NCI-H1694 treated with DMSO at 0.1 percent for 48 hours (cell line): ENCODE measurements at regions not wholly inside any gene's neighbourhood (a gene's known extent, or its start where the extent isn't known, plus 50 kb on each side); places are given as distances from the start of the nearest gene placed in this dataset.

Experiments
- DNase-seq: peaks from one replicate; lab custom pipeline; 2025; lab: John Stamatoyannopoulos, UW

GRCh38 chr15:62579842-62580241 lies 414.8 kb upstream of the C2CD4B start:
- DNase-seq = no peak

DNA sequence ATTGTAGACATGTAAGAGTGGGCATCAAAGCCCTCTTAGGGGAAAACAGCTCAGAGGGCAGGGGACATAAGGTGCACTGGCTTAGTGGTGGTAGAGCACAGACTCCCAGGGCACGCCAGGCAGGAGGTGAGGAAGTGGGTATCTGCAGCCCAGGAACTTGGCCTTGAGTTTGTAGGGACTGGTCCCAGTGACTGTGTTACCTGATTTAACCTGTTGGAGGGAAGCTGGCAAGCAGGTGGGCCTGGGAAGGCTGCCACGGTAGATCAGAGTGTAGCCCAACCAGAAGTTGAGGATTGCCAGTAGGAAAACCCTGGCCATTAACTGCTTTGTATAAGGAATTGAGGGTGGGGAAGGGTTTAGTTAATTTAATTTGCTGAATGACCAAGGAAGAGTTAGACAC lies 417.5 kb upstream of the C2CD4B start:
- DNase-seq = no peak

DNA sequence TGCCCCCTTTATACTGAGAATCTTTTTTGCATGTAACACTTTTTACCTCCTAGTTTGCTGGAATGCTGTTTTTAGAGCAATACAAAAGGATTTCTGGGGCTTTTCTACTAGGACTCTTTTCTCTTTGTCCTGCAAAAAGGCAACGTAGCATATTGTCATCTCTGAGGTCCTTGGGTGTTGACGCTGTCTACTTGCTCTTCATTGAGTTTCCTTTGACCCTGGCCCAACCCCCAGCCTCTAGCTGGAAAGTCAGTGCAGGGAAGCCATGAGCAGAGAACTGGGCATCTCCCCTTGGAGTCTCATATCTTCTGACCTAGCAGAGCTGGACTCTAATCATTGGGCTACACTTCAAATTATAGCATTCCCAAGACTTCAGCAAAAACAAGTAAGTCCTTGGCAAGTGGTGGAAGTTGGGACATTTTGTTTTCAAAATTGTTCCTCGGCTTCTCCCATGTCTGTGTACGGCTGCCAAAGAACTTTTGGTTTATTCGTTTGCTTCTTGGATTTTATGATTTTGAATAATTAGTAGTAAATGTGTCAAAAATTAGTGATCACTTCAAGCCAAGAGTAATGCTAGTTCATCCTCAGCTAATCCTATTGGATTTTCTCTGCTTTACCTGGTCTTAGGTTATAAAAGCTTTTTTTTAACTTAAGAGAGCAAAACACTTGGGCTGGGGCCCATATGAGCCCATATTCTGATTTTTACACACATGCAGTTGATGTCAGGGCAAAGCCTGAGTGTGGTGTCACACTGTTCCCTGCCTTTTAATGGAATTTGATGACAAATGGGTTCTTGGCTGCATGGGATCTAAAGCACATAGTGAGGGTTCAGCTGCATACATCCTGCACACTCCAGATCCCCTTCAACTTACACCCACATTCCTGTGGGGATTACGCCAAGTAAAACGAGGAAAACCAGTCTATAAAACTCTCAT lies 419.5 kb upstream of the C2CD4B start:
- no peak for DNase-seq

DNA sequence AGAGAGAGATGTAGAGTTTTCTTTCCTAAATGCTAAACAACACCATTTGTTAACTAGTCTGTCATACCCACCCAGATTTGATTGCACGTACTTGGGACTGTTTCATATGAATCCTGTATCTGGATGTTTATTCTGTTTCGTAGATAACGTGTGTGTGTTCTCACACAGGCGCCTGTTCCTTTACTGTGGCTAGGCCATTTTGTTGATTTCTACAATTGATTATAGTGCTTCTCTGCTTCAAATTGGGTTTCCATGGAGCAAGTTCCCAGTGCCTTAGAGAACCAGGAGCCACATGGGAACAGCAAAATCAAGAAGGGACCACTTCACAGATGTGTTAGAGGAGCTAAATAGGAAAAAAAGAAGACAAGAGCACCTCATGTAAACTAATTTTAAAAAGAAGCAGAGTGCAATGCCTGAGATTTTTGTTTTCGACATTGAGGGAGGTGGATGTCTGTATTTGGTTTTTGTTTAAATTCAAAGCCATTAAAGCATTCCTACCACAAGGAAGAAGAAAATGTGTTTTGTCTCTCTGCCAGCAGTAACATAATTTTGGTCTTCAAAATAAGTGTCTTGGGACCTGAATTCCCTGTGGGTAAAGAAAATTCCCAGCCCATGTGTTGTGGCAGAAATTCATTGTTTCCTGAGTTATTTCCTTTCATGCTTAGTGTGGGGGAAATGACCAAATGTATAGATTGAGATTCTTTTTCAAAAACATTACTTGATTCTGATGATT lies 424.0 kb upstream of the C2CD4B start:
- DNase-seq = no peak

DNA sequence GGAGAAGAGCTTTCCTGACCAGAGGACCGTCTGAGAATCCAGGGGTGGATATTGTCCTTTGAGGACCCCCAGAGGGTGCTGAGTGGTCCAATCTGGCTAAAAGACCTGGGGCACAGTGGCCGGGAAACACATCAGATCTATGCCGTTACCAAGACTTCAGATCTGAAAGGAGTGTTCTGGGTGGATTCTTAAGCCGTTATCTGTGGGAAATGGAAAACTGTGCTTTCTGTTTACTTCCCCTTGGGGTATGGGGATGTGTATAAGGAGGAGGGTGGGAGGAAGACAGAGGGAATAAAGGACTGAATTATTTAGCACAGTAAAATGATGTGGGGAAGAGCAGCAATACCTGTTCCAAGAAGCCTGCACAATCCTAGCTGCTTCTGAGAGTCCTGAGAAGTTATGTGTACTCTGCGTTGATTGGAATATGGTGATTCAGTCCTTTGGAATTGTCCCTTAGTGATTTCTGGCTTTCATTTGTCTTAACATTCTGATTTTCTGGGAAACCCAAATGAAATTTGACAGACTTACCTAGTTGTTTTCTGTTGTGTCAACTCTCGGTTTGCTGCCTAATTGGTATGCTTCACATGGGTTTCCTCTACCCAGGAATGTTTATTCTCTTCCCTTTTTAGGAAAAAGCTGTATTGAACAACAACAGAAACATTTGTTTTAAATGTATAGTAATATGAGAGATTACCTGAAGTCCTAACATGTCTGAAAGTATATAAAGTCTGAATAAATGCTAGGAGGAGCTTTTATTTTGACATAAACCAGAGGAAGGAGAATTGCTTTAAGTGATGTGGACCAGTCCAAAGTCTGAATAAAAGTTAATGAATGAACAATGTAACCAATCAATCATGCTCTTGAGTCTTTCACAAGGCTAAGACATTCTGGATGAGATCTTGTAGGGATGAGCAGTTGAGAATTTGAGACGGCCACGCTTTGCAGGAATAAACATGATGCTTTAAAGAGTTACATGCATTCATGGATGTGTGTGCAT lies 427.1 kb upstream of the C2CD4B start:
- no peak for DNase-seq

- DNase-seq = no peak
These were observed 427.8 kb upstream of the C2CD4B start for GRCh38 chr15:62592920-62593319.

GRCh38 chr15:62593681-62594399 lies 428.8 kb upstream of the C2CD4B start:
- no peak for DNase-seq

DNA sequence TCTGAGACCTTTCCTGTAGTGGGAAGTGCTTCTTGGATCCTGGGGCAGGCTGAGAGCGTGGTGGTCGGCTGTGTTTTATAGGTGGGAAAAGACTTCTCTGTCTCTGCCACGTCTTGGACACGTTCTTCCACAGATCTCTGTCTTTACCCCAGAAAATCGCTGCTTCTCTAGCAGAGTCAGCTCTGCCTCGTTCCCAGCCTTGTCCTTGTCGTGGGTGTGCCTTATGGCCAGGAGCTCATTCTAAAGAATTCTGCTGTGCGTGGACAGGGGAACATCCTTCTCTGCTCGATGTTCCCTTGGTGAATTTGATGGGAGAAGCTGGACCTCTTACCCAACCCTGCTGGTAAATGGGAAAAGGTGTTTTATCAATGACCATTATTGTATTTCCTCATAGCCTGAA lies 433.1 kb upstream of the C2CD4B start:
- DNase-seq = no peak

DNA sequence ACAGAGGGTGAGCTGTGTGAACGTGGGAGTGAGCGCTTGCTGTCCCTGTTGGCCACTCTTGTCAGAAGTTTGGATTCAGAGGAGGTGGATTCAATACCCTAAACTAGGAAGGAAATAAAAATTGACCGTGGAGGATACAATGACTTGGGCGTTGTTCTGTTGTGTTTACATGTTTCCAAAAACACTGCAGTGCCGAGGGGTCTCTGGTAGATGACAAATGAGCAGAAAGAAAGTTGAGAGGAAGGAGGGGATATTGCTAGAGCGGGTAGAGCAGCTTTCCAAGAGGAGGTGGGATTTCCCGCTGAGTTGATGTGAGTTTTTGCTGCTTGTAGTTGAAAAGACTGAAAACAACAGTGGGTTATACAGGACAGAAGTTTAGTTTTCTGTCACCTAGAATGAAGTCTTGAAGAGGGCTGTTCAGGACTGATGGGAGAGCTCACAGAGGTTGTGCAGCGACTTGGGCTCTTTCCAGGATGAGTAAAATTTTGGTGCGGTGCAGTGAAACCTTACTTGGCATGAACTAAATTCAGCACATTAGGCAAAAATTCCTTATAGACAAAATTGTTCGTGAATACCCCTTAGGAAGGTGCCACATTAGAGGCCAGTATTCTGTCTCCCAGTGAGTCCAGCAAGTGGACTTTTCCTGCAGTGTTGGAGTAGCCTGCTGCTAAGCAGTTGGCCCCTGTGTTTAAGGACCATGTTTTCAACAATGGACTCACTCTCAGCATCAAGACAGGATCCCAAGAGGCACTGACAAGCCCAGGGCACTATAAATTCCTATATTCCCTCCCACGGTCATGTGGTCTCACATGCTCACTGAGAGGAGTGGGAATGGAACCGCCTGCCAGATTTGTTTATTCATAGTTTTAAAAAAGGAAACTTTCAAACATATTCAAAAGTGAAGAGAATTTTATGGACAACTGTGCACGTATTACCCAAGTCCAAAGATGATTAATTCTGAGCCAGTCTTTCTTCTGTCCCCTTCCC lies 435.0 kb upstream of the C2CD4B start:
- DNase-seq = no peak

- DNase-seq = no peak
These were observed 436.9 kb upstream of the C2CD4B start for GRCh38 chr15:62601777-62602545.

- no peak for DNase-seq
These were observed 438.7 kb upstream of the C2CD4B start for GRCh38 chr15:62603742-62604141.

- DNase-seq = no peak
These were observed 437.3 kb upstream of the TPM1 start for GRCh38 chr15:62605282-62605681.

DNA sequence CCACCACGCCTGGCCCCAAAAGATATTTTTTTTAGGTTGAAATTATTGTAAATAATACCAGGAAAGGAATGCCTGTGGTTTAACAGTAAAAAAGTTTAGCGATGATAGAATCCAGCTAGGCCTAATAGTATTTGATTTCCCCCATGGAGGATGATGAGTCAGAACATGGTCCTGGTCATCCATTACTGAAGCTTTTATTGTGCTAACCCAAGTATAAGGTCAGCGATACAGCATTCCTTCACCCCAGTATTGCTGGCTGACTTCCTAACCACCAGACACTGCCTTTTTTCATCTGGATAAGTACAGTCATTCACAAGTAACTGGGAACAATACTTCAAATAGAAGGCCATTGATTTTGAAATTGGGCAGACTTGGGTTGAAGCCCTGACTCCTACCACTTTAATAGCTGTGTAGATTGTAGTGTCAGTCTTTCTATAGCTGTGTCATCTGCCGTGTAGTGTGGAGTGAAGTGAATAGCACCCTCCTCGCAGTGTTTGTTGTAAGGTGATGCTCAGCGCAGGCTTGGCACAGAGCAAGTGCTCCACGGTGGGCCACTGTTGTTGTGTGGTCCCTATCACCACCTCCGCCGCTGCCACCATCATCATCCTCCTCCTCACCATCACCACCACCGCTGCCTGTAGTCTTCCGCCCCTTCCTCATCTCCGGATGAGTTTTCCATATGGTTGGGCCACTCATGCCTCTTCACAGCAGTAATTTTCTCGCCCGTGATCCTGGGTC lies 436.0 kb upstream of the TPM1 start:
- DNase-seq = no peak

DNA sequence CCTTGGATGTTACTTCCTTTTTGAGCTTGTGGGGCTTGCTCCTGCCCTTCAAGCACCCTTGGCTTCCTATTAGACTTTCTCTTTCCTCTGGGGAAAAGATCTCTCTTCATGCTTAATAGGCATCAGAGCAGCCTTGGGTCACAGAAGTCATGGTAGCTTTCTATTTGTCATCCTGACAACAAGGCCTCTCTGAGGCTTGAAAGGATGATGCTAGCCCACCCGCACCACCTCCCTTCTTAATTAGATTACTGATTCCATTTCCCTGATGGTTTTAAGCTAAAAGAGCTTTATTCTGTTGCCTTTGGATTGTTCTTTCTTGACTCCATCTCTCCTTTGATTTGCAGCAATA lies 435.5 kb upstream of the TPM1 start:
- no peak for DNase-seq

DNA sequence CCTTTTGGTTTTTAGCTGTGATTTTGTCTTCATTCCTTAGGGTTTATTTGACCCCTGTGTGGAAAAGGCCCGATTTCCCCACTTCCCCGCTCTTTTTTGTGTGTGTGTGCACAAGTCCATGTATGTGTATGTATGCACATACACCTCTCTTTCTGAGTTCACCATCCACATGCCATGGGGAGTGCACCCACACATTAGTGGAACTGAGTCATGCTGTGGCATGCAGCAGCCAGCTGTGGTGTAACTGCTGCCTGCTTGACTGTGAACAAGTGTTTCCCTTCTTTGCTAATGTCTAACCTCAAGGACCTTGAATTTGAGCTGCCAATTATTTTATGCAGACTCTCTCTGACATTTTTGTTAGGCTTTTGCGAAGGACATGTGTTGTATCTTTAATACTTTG lies 434.9 kb upstream of the TPM1 start:
- DNase-seq = no peak

DNA sequence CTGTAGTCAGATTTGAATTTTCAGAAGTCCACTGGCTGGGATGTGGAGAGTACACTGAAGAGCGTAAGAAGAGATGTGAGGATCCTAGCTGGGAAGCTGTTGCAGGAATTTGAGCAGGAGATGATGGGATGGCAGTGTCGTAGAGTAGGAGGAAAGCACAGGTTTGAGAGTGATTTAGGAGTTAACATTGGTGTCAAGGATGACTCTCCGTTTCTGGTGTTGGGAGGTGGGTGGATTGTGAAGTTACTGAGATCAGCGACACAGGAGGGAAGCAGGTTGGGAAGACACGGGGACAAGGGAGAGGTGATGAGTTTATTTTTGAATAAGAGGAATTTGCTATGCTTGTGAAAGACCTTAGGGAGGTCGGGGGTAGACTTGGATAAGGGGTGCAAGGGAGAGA lies 434.2 kb upstream of the TPM1 start:
- DNase-seq = no peak

- DNase-seq = no peak
These were observed 432.2 kb upstream of the TPM1 start for GRCh38 chr15:62610265-62610869.

GRCh38 chr15:62611002-62611401 lies 431.5 kb upstream of the TPM1 start:
- DNase-seq = no peak
